ENCODE measurements at regions not wholly inside any gene's neighbourhood (a gene's known extent, or its start where the extent isn't known, plus 50 kb on each side); places are given as distances from the start of the nearest gene placed in this dataset.
"Not testable (repeated sequence)": the region's sequence is repeated elsewhere in the genome, so short reads cannot be mapped to it uniquely, and the experiment has no call there.

DNA sequence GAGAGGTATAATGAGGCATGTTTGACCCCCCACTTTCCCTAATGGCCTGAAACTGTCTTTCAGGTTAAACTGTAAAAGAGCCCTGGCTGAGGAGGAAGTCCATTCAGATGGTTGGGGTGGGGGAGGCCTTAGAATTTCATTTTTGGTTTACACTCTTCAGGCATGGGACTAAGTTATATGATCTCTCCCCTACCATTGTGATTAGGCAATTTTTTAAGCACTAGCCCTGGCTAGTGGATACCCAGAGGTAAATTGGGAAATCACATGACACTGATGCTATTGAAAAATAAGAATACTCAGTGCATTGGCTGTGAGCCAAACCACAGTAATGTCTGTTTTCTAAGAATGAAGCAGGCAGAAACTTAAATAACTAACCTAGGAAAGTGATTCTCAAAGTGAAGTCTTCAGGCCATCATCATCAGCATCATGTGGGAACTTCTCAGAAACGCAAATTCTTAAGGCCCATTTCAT lies 149.7 kb downstream of the RRAGB start:
- H3K4me3 ChIP-seq (ENCODE audit: low read depth, low read length): no peak overlapping the region
- TF ChIP-seq CTCF (IDR thresholded peaks at IDR 0.05; ENCODE audit: borderline replicate concordance, insufficient read depth, low read depth, low read length): no peak

DNA sequence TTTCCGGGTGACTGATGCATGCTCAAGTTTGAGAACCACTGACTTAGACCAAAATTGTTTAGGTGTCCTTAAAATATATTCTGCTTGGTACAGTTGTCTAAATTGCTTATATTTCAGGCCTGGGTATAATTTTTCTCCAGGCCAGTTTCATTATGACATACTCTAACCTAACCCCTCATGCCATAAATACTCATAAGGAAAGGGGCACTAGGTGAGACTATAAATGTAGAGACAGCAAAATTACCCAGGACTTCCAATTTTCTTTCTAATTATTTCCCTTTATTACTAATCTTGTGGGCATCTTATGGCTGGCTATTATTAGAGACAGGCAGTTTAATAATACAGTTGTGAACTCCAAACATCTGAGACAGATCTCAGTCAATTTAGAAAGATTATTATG lies 150.2 kb downstream of the RRAGB start:
- no peak overlapping the region for H3K4me3 ChIP-seq (ENCODE audit: low read depth, low read length)
- no peak for TF ChIP-seq CTCF (IDR thresholded peaks at IDR 0.05; ENCODE audit: borderline replicate concordance, insufficient read depth, low read depth, low read length)

DNA sequence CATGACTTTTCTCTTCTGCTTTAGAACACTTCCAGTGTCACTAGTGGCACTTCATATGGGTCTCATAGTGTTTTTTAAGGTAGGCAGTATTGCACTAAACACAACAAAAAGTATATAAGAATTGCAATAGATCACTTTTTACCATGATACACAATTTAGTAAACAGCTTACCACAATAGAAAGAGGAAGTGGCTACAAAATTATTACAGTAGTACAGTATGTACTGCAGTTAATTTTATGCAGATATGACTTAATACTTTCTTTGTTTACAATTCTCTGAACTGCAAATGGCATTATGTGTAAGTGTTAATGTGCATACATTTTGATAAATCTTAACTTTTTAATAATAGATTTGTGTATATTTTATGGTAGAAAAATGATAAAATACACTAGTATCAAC lies 157.3 kb downstream of the RRAGB start:
- TF ChIP-seq CTCF (IDR thresholded peaks at IDR 0.05; ENCODE audit: borderline replicate concordance, insufficient read depth, low read depth, low read length): no peak
- H3K4me3 ChIP-seq (ENCODE audit: low read depth, low read length): no peak overlapping the region

- H3K4me3 ChIP-seq (ENCODE audit: low read depth, low read length): not testable (repeated sequence)
These were observed 166.0 kb downstream of the RRAGB start for GRCh38 chrX:55883541-55883940.

- peak; percentile 44; the same call in 1 of the 2 replicates for TF ChIP-seq CTCF (IDR thresholded peaks at IDR 0.05; ENCODE audit: borderline replicate concordance, insufficient read depth, low read depth, low read length)
- peak overlapping the region; percentile 78 for H3K4me3 ChIP-seq (ENCODE audit: low read depth, low read length)
These were observed 190.5 kb downstream of the RRAGB start for GRCh38 chrX:55907968-55908607.

DNA sequence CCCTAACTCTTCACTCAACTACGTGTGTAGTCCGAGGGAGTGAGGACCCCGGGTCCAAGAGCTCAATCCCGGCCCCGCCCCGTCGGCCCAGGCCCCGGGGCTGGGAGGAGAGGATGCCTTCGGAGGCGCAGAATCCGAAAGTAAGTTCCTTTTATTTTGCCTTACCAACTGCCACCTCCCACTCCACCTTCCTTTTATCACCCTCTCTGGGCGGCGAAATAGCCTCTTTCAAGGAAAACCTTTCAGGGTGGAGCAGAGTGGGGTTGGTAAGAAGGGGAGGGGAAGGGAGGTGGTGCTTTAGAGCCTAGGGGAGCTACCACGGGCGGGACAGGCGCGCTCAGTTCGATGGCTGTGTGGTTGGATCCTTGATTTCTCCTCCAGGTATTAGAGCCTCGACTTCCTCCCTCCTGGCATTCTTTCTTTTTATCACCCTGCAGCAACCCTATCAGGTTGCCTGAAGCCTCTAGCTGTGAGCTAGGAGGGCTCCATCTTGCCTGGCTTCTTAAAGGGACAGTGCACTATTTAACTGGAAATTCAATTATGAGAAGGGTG lies 191.2 kb downstream of the RRAGB start:
- peak overlapping the region; percentile 78 for H3K4me3 ChIP-seq (ENCODE audit: low read depth, low read length)
- no peak for TF ChIP-seq CTCF (IDR thresholded peaks at IDR 0.05; ENCODE audit: borderline replicate concordance, insufficient read depth, low read depth, low read length)

- peak; percentile 29; the same call in 1 of the 2 replicates for TF ChIP-seq CTCF (IDR thresholded peaks at IDR 0.05; ENCODE audit: borderline replicate concordance, insufficient read depth, low read depth, low read length)
- H3K4me3 ChIP-seq (ENCODE audit: low read depth, low read length): peak overlapping the region; percentile 8
These were observed 202.0 kb downstream of the RRAGB start for GRCh38 chrX:55919367-55920221.

Data from GM12875 (cell line).